Mammary epithelial cell (primary cell): ENCODE measurements at regions not wholly inside any gene's neighbourhood (a gene's known extent, or its start where the extent isn't known, plus 50 kb on each side); places are given as distances from the start of the nearest gene placed in this dataset.

ENCODE experiments used
- EZH2 ChIP-seq: IDR thresholded peaks from 2 replicates; pipeline ENCODE4 v1.6.1; 2012; ENCODE audit warnings: low read length, inconsistent platforms, borderline replicate concordance
- TF ChIP-seq, protein P1 (sequence below), 2 donors: IDR thresholded peaks in 1 of 2; conservative IDR thresholded peaks in 1 of 2; 2 replicates each; pipeline ENCODE4 v1.5.1; 2011 to 2012; ENCODE audit warnings: inconsistent platforms in 2 of 2, low read length in 2 of 2, mild to moderate bottlenecking in 2 of 2, control low read depth in 1 of 2, low read depth in 1 of 2; ENCODE audit not compliant: insufficient read depth in 1 of 2; ENCODE audit errors: extremely low read depth in 1 of 2

DNA sequence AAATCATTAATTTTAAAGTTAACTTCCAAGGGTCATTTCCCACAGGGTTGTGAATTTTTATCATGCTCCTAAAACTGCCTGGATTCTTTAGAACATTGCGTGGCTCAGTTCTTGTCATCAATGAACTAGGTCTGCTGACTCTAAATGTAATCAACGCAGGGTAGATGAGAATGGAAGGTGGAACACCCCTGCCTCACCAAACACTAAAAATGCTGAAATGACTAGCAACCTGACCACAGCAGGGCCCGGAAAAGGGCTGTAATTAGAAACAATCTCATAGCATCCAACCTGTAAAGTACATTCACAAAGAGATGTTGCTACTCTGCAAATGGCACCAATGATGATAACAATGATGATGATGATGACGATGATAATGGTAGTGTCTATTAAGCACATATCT lies 356.9 kb downstream of the DEPDC1B start:
- TF ChIP-seq, protein P1, sequence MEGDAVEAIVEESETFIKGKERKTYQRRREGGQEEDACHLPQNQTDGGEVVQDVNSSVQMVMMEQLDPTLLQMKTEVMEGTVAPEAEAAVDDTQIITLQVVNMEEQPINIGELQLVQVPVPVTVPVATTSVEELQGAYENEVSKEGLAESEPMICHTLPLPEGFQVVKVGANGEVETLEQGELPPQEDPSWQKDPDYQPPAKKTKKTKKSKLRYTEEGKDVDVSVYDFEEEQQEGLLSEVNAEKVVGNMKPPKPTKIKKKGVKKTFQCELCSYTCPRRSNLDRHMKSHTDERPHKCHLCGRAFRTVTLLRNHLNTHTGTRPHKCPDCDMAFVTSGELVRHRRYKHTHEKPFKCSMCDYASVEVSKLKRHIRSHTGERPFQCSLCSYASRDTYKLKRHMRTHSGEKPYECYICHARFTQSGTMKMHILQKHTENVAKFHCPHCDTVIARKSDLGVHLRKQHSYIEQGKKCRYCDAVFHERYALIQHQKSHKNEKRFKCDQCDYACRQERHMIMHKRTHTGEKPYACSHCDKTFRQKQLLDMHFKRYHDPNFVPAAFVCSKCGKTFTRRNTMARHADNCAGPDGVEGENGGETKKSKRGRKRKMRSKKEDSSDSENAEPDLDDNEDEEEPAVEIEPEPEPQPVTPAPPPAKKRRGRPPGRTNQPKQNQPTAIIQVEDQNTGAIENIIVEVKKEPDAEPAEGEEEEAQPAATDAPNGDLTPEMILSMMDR (conservative IDR thresholded peaks at IDR 0.05 in 1 of 2, IDR thresholded peaks at IDR 0.05 in 1 of 2; ENCODE audit: extremely low read depth in 1 of 2, insufficient read depth in 1 of 2, low read depth in 1 of 2, low read length in 2 of 2): no peak
- no peak for TF ChIP-seq EZH2
